ENCODE measurements at regions not wholly inside any gene's neighbourhood (a gene's known extent, or its start where the extent isn't known, plus 50 kb on each side); places are given as distances from the start of the nearest gene placed in this dataset.

DNA sequence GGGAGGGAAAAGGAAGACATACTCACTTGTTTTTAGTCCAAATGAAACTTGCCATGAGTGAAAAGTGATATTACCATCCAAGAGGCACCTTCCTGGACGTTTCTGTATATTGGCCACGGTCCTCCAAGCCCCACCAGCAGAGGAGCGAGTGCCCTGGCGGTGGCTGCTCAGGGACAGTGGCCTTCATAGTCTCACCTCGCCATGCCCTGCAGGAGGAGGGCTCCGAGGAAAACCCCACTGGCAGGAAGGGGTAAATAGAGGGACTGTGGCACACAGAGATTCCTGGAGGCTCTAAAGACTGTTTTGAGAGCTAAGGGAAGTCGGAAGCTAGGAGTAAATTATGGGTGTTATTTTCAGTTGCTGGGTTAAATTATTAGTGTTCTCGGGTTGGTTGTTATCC is 98.4 kb upstream of the UBL3 start:
- CTCF ChIA-PET, result interaction anchor here (1.1 kb wide), 1 partner anchor 25 kb away, joined by 3 read pairs; no protein-coding TSS in a partner anchor

DNA sequence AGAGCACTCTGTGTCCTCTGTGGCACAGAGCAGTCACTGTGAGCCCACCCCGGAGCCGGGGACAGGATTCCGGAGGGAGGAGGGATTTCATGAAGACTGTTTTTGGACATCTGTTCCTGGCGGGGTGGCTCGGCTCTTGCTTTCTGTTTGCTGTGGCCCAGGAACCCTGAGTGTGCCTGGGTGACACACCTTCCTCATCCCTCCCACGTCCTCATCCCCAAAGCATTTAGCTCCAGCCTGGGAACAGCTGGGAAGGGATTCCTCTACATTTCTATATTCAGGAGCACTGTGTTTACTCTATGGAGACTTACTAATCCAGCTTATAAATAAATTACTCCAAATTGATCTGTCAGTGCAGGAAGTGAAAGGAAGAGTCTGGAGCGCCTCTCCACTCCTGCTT is 97.8 kb upstream of the UBL3 start:
- ATAC-seq (no peak), DNase-seq (ENCODE audit: low read depth in 1 of 2, low spot score in 1 of 2) (no peak), FAIRE-seq (no peak)
- Histone ChIP-seq H3K4me3 (no peak overlapping the region), H3K9me3 (no peaks in the 10 kb centered on the region), H3K4me2 (no peak overlapping the region), H3K27ac (no peak overlapping the region), H3K4me1 (no peaks in the 10 kb centered on the region)
- CTCF ChIA-PET, result no interaction called here
- TF ChIP-seq MAZ (IDR thresholded peaks at IDR 0.05; ENCODE audit: borderline replicate concordance, low read depth, low read length) (no peak), EP300 (IDR thresholded peaks at IDR 0.05) (no peak), HDAC2 (IDR thresholded peaks at IDR 0.05) (no peak), ZSCAN20 (CRISPR knock-in tag; IDR thresholded peaks at IDR 0.05) (no peak), CBX8 (IDR thresholded peaks at IDR 0.05) (no peak), RAD21 (conservative IDR thresholded peaks at IDR 0.05 in 1 of 2, IDR thresholded peaks at IDR 0.05 in 1 of 2) (no peak), ZC3H11A (IDR thresholded peaks at IDR 0.05) (no peak)
- TF ChIP-seq, protein P1, sequence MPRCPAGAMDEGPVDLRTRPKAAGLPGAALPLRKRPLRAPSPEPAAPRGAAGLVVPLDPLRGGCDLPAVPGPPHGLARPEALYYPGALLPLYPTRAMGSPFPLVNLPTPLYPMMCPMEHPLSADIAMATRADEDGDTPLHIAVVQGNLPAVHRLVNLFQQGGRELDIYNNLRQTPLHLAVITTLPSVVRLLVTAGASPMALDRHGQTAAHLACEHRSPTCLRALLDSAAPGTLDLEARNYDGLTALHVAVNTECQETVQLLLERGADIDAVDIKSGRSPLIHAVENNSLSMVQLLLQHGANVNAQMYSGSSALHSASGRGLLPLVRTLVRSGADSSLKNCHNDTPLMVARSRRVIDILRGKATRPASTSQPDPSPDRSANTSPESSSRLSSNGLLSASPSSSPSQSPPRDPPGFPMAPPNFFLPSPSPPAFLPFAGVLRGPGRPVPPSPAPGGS (IDR thresholded peaks at IDR 0.05), result no peak
- TF ChIP-seq, protein P2, sequence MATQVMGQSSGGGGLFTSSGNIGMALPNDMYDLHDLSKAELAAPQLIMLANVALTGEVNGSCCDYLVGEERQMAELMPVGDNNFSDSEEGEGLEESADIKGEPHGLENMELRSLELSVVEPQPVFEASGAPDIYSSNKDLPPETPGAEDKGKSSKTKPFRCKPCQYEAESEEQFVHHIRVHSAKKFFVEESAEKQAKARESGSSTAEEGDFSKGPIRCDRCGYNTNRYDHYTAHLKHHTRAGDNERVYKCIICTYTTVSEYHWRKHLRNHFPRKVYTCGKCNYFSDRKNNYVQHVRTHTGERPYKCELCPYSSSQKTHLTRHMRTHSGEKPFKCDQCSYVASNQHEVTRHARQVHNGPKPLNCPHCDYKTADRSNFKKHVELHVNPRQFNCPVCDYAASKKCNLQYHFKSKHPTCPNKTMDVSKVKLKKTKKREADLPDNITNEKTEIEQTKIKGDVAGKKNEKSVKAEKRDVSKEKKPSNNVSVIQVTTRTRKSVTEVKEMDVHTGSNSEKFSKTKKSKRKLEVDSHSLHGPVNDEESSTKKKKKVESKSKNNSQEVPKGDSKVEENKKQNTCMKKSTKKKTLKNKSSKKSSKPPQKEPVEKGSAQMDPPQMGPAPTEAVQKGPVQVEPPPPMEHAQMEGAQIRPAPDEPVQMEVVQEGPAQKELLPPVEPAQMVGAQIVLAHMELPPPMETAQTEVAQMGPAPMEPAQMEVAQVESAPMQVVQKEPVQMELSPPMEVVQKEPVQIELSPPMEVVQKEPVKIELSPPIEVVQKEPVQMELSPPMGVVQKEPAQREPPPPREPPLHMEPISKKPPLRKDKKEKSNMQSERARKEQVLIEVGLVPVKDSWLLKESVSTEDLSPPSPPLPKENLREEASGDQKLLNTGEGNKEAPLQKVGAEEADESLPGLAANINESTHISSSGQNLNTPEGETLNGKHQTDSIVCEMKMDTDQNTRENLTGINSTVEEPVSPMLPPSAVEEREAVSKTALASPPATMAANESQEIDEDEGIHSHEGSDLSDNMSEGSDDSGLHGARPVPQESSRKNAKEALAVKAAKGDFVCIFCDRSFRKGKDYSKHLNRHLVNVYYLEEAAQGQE (IDR thresholded peaks at IDR 0.05), result no peak
- POLR2A ChIA-PET, result no interaction called here
- WGBS (ENCODE audit: missing lambda C conversion rate), result 87% methylated on average over 7 of the region's 7 CpGs

More for the DNA sequence above, 98.4 kb upstream of the UBL3 start:
- WGBS (ENCODE audit: missing lambda C conversion rate), result 57% methylated on average over 2 of the region's 8 CpGs
- Histone ChIP-seq H3K4me1 (no peaks in the 10 kb centered on the region), H3K9me3 (no peaks in the 10 kb centered on the region), H3K27ac (no peak overlapping the region), H3K4me3 (no peak overlapping the region), H3K4me2 (no peak overlapping the region)
- ATAC-seq (no peak), DNase-seq (ENCODE audit: low read depth in 1 of 2, low spot score in 1 of 2) (no peak), FAIRE-seq (no peak)
- POLR2A ChIA-PET, result no interaction called here
- TF ChIP-seq EP300 (IDR thresholded peaks at IDR 0.05), result no peak
- TF ChIP-seq NR3C1 (IDR thresholded peaks at IDR 0.05), result no peak
- TF ChIP-seq, protein P3, sequence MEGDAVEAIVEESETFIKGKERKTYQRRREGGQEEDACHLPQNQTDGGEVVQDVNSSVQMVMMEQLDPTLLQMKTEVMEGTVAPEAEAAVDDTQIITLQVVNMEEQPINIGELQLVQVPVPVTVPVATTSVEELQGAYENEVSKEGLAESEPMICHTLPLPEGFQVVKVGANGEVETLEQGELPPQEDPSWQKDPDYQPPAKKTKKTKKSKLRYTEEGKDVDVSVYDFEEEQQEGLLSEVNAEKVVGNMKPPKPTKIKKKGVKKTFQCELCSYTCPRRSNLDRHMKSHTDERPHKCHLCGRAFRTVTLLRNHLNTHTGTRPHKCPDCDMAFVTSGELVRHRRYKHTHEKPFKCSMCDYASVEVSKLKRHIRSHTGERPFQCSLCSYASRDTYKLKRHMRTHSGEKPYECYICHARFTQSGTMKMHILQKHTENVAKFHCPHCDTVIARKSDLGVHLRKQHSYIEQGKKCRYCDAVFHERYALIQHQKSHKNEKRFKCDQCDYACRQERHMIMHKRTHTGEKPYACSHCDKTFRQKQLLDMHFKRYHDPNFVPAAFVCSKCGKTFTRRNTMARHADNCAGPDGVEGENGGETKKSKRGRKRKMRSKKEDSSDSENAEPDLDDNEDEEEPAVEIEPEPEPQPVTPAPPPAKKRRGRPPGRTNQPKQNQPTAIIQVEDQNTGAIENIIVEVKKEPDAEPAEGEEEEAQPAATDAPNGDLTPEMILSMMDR (IDR thresholded peaks at IDR 0.05), result no peak
- no peak for TF ChIP-seq CEBPB (IDR thresholded peaks at IDR 0.05)
- no peak for TF ChIP-seq ESRRA (IDR thresholded peaks at IDR 0.05; ENCODE audit: borderline replicate concordance, low read length)
- no peak for TF ChIP-seq CHD4 (IDR thresholded peaks at IDR 0.05; ENCODE audit: borderline replicate concordance)
- TF ChIP-seq, protein P4, sequence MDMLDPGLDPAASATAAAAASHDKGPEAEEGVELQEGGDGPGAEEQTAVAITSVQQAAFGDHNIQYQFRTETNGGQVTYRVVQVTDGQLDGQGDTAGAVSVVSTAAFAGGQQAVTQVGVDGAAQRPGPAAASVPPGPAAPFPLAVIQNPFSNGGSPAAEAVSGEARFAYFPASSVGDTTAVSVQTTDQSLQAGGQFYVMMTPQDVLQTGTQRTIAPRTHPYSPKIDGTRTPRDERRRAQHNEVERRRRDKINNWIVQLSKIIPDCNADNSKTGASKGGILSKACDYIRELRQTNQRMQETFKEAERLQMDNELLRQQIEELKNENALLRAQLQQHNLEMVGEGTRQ (IDR thresholded peaks at IDR 0.05), result no peak
- TF ChIP-seq RNF2 (IDR thresholded peaks at IDR 0.05; ENCODE audit: borderline replicate concordance, low read depth), result no peak
- no peak for TF ChIP-seq NFE2L2 (conservative IDR thresholded peaks at IDR 0.05; ENCODE audit: low read length)
- TF ChIP-seq, protein P5, sequence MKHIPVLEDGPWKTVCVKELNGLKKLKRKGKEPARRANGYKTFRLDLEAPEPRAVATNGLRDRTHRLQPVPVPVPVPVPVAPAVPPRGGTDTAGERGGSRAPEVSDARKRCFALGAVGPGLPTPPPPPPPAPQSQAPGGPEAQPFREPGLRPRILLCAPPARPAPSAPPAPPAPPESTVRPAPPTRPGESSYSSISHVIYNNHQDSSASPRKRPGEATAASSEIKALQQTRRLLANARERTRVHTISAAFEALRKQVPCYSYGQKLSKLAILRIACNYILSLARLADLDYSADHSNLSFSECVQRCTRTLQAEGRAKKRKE (CRISPR knock-in tag; IDR thresholded peaks at IDR 0.05; ENCODE audit: low read depth), result no peak
- no peak for TF ChIP-seq KDM1A (IDR thresholded peaks at IDR 0.05; ENCODE audit: low read depth)
- no peak for TF ChIP-seq POLR2A (IDR thresholded peaks at IDR 0.05; ENCODE audit: low read length)
- TF ChIP-seq, protein P2 (IDR thresholded peaks at IDR 0.05), result no peak
- no peak for TF ChIP-seq HOXB5 (CRISPR knock-in tag; IDR thresholded peaks at IDR 0.05)
- TF ChIP-seq, protein P6, sequence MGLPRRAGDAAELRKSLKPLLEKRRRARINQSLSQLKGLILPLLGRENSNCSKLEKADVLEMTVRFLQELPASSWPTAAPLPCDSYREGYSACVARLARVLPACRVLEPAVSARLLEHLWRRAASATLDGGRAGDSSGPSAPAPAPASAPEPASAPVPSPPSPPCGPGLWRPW (IDR thresholded peaks at IDR 0.05), result no peak
- TF ChIP-seq HOXA7 (CRISPR knock-in tag; IDR thresholded peaks at IDR 0.05), result no peak
- TF ChIP-seq CHD2 (IDR thresholded peaks at IDR 0.05; ENCODE audit: low read length, partially characterized antibody), result no peak
- no peak for TF ChIP-seq SMC3 (IDR thresholded peaks at IDR 0.05)

Data from A549 (cell line).